PC-9 (cell line): ENCODE measurements at regions not wholly inside any gene's neighbourhood (a gene's known extent, or its start where the extent isn't known, plus 50 kb on each side); places are given as distances from the start of the nearest gene placed in this dataset.
A peak's percentile ranks its signal among the peaks of the same experiment; 100 is the strongest.

ENCODE experiments used
- BruUV-seq: library from RNA; stranded (reverse); fragments of 400-500 nt; replicated peaks from 2 replicates; lab custom pipeline; 2021; lab: Mats Ljungman, UMichigan
- CTCF ChIA-PET: fragments of 300-600 bp; sonication (Branson Sonifier 250); formaldehyde crosslinking; loops from one replicate; lab custom pipeline; 2022; ENCODE audit warnings: antibody characterized with exemption; lab: Charles Lee
- POLR2A ChIA-PET: fragments of 300-600 bp; sonication (Branson Sonifier 250); formaldehyde crosslinking; loops from one replicate; lab custom pipeline; 2022; ENCODE audit warnings: antibody characterized with exemption; ENCODE audit not compliant: unreplicated experiment; lab: Charles Lee
- DNase-seq, 2 experiments: peaks; one replicate each; pipeline versions ENCODE4 v3.0.0 to v3.0.0-alpha.2; 2015 to 2022; ENCODE audit warnings: mixed read lengths in 1 of 2
- H2AFZ ChIP-seq: fragments of 200-600 bp; sonication (generic); 2 replicates; pipeline ENCODE4 v1.8.1; 2017; ENCODE audit warnings: antibody characterized with exemption
- H3F3A ChIP-seq: fragments of 200-600 bp; sonication (generic); 2 replicates; pipeline ENCODE4 v1.8.1; 2017; ENCODE audit warnings: antibody characterized with exemption, mild to moderate bottlenecking, low read depth; ENCODE audit not compliant: insufficient read depth
- H3K27ac ChIP-seq: fragments of 200-600 bp; sonication (generic); 2 replicates; pipeline ENCODE4 v1.6.1; 2016; ENCODE audit warnings: mixed run types
- H3K27me3 ChIP-seq: fragments of 200-600 bp; sonication (generic); 2 replicates; pipeline ENCODE4 v1.6.1; 2016; ENCODE audit warnings: low read depth, mixed run types; ENCODE audit not compliant: insufficient read depth
- H3K36me3 ChIP-seq: fragments of 200-600 bp; sonication (generic); 2 replicates; pipeline ENCODE4 v1.6.1; 2016; ENCODE audit warnings: low read depth, mixed run types
- H3K4me1 ChIP-seq: fragments of 200-600 bp; sonication (generic); replicated peaks from 2 replicates; pipeline ENCODE4 v1.6.1; 2016; ENCODE audit warnings: mixed run types; ENCODE audit not compliant: insufficient read depth
- H3K4me2 ChIP-seq: fragments of 200-600 bp; sonication (generic); 2 replicates; pipeline ENCODE4 v1.6.1; 2017; ENCODE audit warnings: mixed run types
- H3K4me3 ChIP-seq: fragments of 200-600 bp; sonication (generic); 2 replicates; pipeline ENCODE4 v1.6.1; 2016; ENCODE audit warnings: mixed run types
- H3K79me2 ChIP-seq: fragments of 200-600 bp; sonication (generic); 2 replicates; pipeline ENCODE4 v1.6.1; 2017; ENCODE audit warnings: low read depth, mixed run types
- H3K9me2 ChIP-seq: fragments of 200-600 bp; sonication (generic); 2 replicates; pipeline ENCODE4 v1.8.1; 2017; ENCODE audit warnings: mild to moderate bottlenecking; ENCODE audit not compliant: insufficient read depth
- H3K9me3 ChIP-seq: fragments of 200-600 bp; sonication (generic); 2 replicates; pipeline ENCODE4 v1.8.1; 2016; ENCODE audit warnings: low read depth; ENCODE audit not compliant: insufficient read depth
- H4K20me1 ChIP-seq: fragments of 200-600 bp; sonication (generic); 2 replicates; pipeline ENCODE4 v1.8.1; 2017; ENCODE audit not compliant: insufficient read depth
- CTCF ChIP-seq: fragments of 200-600 bp; sonication (generic); conservative IDR thresholded peaks from 2 replicates; pipeline ENCODE4 v1.6.1; 2017; ENCODE audit warnings: mixed run types, antibody characterized with exemption, mild to moderate bottlenecking, moderate library complexity
- EZH2 ChIP-seq: fragments of 200-600 bp; sonication (generic); IDR thresholded peaks from 2 replicates; pipeline ENCODE4 v1.8.0; 2017; ENCODE audit warnings: antibody characterized with exemption, low read depth
- intact Hi-C: fragments of 100-400 bp; cut with micrococcal nuclease; formaldehyde crosslinking; loops from one replicate; pipeline ENCODE4 v1.10.0; 2022; ENCODE audit not compliant: unreplicated experiment

- Histone ChIP-seq H3F3A (no peaks in the 10 kb centered on the region), H3K27ac (no peak overlapping the region), H4K20me1 (no peaks in the 10 kb centered on the region), H3K4me2 (no peak overlapping the region), H3K79me2 (no peaks in the 10 kb centered on the region), H3K4me3 (no peak overlapping the region), H3K9me3 (no peaks in the 10 kb centered on the region), H3K9me2 (peaks cover 6% of the 10 kb centered on the region; the same call in 1 of the 2 replicates), H2AFZ (no peak overlapping the region), H3K4me1 (no peaks in the 10 kb centered on the region), H3K36me3 (no peaks in the 10 kb centered on the region), H3K27me3 (no peaks in the 10 kb centered on the region)
- TF ChIP-seq EZH2 (no peak), CTCF (no peak)
- no TSS peak for BruUV-seq
- CTCF ChIA-PET: no interaction called here
- intact Hi-C loops: no loop called here
- no peak for DNase-seq
- POLR2A ChIA-PET: no interaction called here
Observed at GRCh38 chr11:91187314-91187713, 964.5 kb upstream of the CHORDC1 start.

GRCh38 chr11:91178366-91178765 lies 955.5 kb upstream of the CHORDC1 start:
- CTCF ChIA-PET: no interaction called here
- Histone ChIP-seq H4K20me1 (no peaks in the 10 kb centered on the region), H3K4me1 (peaks cover 8% of the 10 kb centered on the region; the same call in 1 of the 2 replicates), H3K79me2 (no peaks in the 10 kb centered on the region), H3K27ac (no peak overlapping the region), H3K4me2 (no peak overlapping the region), H3K9me3 (no peaks in the 10 kb centered on the region), H2AFZ (no peak overlapping the region), H3K9me2 (no peaks in the 10 kb centered on the region), H3K27me3 (no peaks in the 10 kb centered on the region), H3F3A (no peaks in the 10 kb centered on the region), H3K36me3 (no peaks in the 10 kb centered on the region), H3K4me3 (no peak overlapping the region)
- no peak for TF ChIP-seq CTCF
- TF ChIP-seq EZH2: no peak
- POLR2A ChIA-PET: no interaction called here
- intact Hi-C loops: no loop called here
- BruUV-seq: no TSS peak
- no peak for DNase-seq

- Histone ChIP-seq H4K20me1 (no peaks in the 10 kb centered on the region), H3K36me3 (no peaks in the 10 kb centered on the region), H3F3A (no peaks in the 10 kb centered on the region), H3K27ac (no peak overlapping the region), H2AFZ (no peak overlapping the region), H3K4me3 (no peak overlapping the region), H3K9me3 (no peaks in the 10 kb centered on the region), H3K79me2 (no peaks in the 10 kb centered on the region), H3K27me3 (no peaks in the 10 kb centered on the region), H3K4me1 (peaks cover 10% of the 10 kb centered on the region; the same call in 1 of the 2 replicates), H3K9me2 (no peaks in the 10 kb centered on the region; the same call in 1 of the 2 replicates), H3K4me2 (no peak overlapping the region)
- no peak for TF ChIP-seq EZH2
- ChIA-PET CTCF (no interaction called here), POLR2A (no interaction called here)
- no peak for DNase-seq
- no TSS peak for BruUV-seq
- intact Hi-C loops: no loop called here
Observed at GRCh38 chr11:91174734-91175133, 951.9 kb upstream of the CHORDC1 start.

GRCh38 chr11:91174193-91174592 lies 951.3 kb upstream of the CHORDC1 start:
- no peak overlapping the region for H3K4me2 ChIP-seq
- no peaks in the 10 kb centered on the region for H3K27me3 ChIP-seq
- H3K27ac ChIP-seq: no peak overlapping the region
- ChIA-PET POLR2A (no interaction called here), CTCF (no interaction called here)
- no peaks in the 10 kb centered on the region for H3K36me3 ChIP-seq
- H2AFZ ChIP-seq: peak overlapping the region; percentile 49; the same call in 1 of the 2 replicates
- TF ChIP-seq EZH2: no peak
- no peak for TF ChIP-seq CTCF
- no peaks in the 10 kb centered on the region; the same call in 1 of the 2 replicates for H3K9me2 ChIP-seq
- H3K4me1 ChIP-seq: peaks cover 10% of the 10 kb centered on the region; the same call in 1 of the 2 replicates
- no peak overlapping the region for H3K4me3 ChIP-seq
- intact Hi-C loops: no loop called here
- no peaks in the 10 kb centered on the region for H3K79me2 ChIP-seq
- BruUV-seq: no TSS peak
- H3F3A ChIP-seq: no peaks in the 10 kb centered on the region
- no peak for DNase-seq
- no peaks in the 10 kb centered on the region for H3K9me3 ChIP-seq
- no peaks in the 10 kb centered on the region for H4K20me1 ChIP-seq
